SK-N-MC (cell line): ENCODE measurements at regions not wholly inside any gene's neighbourhood (a gene's known extent, or its start where the extent isn't known, plus 50 kb on each side); places are given as distances from the start of the nearest gene placed in this dataset.

Experiments used
- EZH2 ChIP-seq: fragments of 200-600 bp; sonication (generic); IDR thresholded peaks from one replicate; pipeline ENCODE4 v1.6.1; 2017; ENCODE audit warnings: antibody characterized with exemption
- FOXP2 ChIP-seq: optimal IDR thresholded peaks from 2 replicates; pipeline ENCODE3; 2011; ENCODE audit warnings: mild to moderate bottlenecking, moderate library complexity; ENCODE audit not compliant: insufficient read depth; ENCODE audit errors: extremely low read length, control extremely low read depth
- POLR2AphosphoS5 ChIP-seq: IDR thresholded peaks from 2 replicates; pipeline ENCODE4 v1.6.1; 2012; ENCODE audit warnings: mild to moderate bottlenecking, low read depth, low read length, borderline replicate concordance

GRCh38 chr10:88083597-88083989 lies 220.2 kb downstream of the PTEN start:
- TF ChIP-seq EZH2: no peak
- TF ChIP-seq POLR2AphosphoS5: no peak
- no peak for TF ChIP-seq FOXP2
